NOMO-1 (cell line): ENCODE measurements at regions not wholly inside any gene's neighbourhood (a gene's known extent, or its start where the extent isn't known, plus 50 kb on each side); places are given as distances from the start of the nearest gene placed in this dataset.

Source experiments
- DNase-seq, 2 experiments: peaks; one replicate each; lab custom pipeline; 2025; ENCODE audit not compliant: unreplicated experiment in 2 of 2; lab: John Stamatoyannopoulos, UW

- DNase-seq = no peak
Observed at GRCh38 chr14:97458661-97459579, 661.7 kb downstream of the VRK1 start.

GRCh38 chr14:97462081-97462480 is 664.9 kb downstream of the VRK1 start:
- no peak for DNase-seq

- no peak for DNase-seq
Observed at GRCh38 chr14:97468220-97468619, 671.0 kb downstream of the VRK1 start.

GRCh38 chr14:97477353-97477752 is 680.2 kb downstream of the VRK1 start:
- no peak for DNase-seq

- no peak for DNase-seq
Observed at GRCh38 chr14:97485201-97485600, 688.0 kb downstream of the VRK1 start.

GRCh38 chr14:97486601-97487120 is 689.5 kb downstream of the VRK1 start:
- no peak for DNase-seq

GRCh38 chr14:97489750-97490149 is 692.6 kb downstream of the VRK1 start:
- DNase-seq = no peak

- no peak for DNase-seq
Observed at GRCh38 chr14:97490521-97491070, 693.4 kb downstream of the VRK1 start.

GRCh38 chr14:97491697-97492096 is 694.5 kb downstream of the VRK1 start:
- DNase-seq = no peak

GRCh38 chr14:97499790-97500481 is 702.8 kb downstream of the VRK1 start:
- DNase-seq = no peak

GRCh38 chr14:97506626-97507025 is 709.4 kb downstream of the VRK1 start:
- no peak for DNase-seq

- no peak for DNase-seq
Observed at GRCh38 chr14:97513891-97514290, 716.7 kb downstream of the VRK1 start.

GRCh38 chr14:97517566-97518234 is 720.5 kb downstream of the VRK1 start:
- DNase-seq = no peak

- DNase-seq = no peak
Observed at GRCh38 chr14:97523936-97524335, 726.8 kb downstream of the VRK1 start.

GRCh38 chr14:97524589-97525319 is 727.6 kb downstream of the VRK1 start:
- no peak for DNase-seq

GRCh38 chr14:97527993-97528392 is 730.8 kb downstream of the VRK1 start:
- no peak for DNase-seq

- no peak for DNase-seq
Observed at GRCh38 chr14:97532052-97532451, 734.9 kb downstream of the VRK1 start.

GRCh38 chr14:97536421-97536820 is 739.2 kb downstream of the VRK1 start:
- no peak for DNase-seq

- no peak for DNase-seq
Observed at GRCh38 chr14:97538749-97539410, 741.7 kb downstream of the VRK1 start.

GRCh38 chr14:97539411-97539795 is 742.2 kb downstream of the VRK1 start:
- no peak for DNase-seq
